Stomach (tissue), 8 donors: ENCODE measurements at regions not wholly inside any gene's neighbourhood (a gene's known extent, or its start where the extent isn't known, plus 50 kb on each side); places are given as distances from the start of the nearest gene placed in this dataset.
A peak's percentile ranks its signal among the peaks of the same experiment; 100 is the strongest.

Experiments used
- DNase-seq, 2 donors: peaks; one replicate each; pipeline versions ENCODE4 v3.0.0 to v3.0.0-alpha.2; 2013 to 2019
- H3K27ac ChIP-seq, 5 donors: fragments of 200-600 bp in 4 of 5; sonication (generic) in 4 of 5; one replicate each; pipeline ENCODE4 v1.5.1; 2013 to 2019; ENCODE audit warnings: mild to moderate bottlenecking in 1 of 5, moderate library complexity in 1 of 5
- H3K27me3 ChIP-seq, 3 donors: fragments of 200-600 bp; sonication (generic); one replicate each; pipeline ENCODE4 v1.5.1; 2017 to 2019; ENCODE audit warnings: mixed run types in 1 of 3
- H3K36me3 ChIP-seq, 4 donors: fragments of 200-600 bp; sonication (generic); 1 replicate in 3 of 4; 2 replicates in 1 of 4; pipeline ENCODE4 v1.5.1; 2016 to 2019
- H3K4me1 ChIP-seq, 4 donors: fragments of 200-600 bp; sonication (generic); one replicate each; pipeline ENCODE4 v1.5.1; 2016 to 2019
- H3K4me3 ChIP-seq, 4 donors: fragments of 200-600 bp; sonication (generic) in 3 of 4; one replicate each; pipeline ENCODE4 v1.5.1; 2016 to 2019; ENCODE audit warnings: mild to moderate bottlenecking in 1 of 4
- H3K9me3 ChIP-seq, 4 donors: fragments of 200-600 bp; sonication (generic); one replicate each; pipeline ENCODE4 v1.5.1; 2016 to 2019
- CTCF ChIP-seq, 7 experiments: fragments of 450-650 bp in 4 of 7; fragments of 200-600 bp in 3 of 7; sonication (generic) in 3 of 7; IDR thresholded peaks; one replicate each; pipeline ENCODE4 v1.5.1; 2016 to 2019; ENCODE audit warnings: antibody characterized with exemption in 7 of 7, control low read depth in 2 of 7, mild to moderate bottlenecking in 1 of 7
- EP300 ChIP-seq: sonication (generic); formaldehyde crosslinking; IDR thresholded peaks from one replicate; pipeline ENCODE4 v1.6.1; 2017; ENCODE audit warnings: antibody characterized with exemption
- POLR2A ChIP-seq, 4 donors: fragments of 450-650 bp; IDR thresholded peaks; one replicate each; pipeline ENCODE4 v1.6.1; 2016; ENCODE audit warnings: antibody characterized with exemption in 4 of 4, control low read depth in 2 of 4, mild to moderate bottlenecking in 1 of 4, moderate library complexity in 1 of 4
- POLR2AphosphoS5 ChIP-seq, 3 donors: sonication (generic); formaldehyde crosslinking; IDR thresholded peaks; one replicate each; pipeline ENCODE4 v1.6.1; 2016; ENCODE audit warnings: antibody characterized with exemption in 3 of 3
- whole genome bisulfite sequencing, 5 donors: extraction: QIAGEN DNeasy Blood & Tissue Kit in 3 of 5; methylation state at CpG; one replicate each; pipeline versions ENCODE4 v1.1.5 to v1.1.7; 2013 to 2018; 5-methylcytosine and 5-hydroxymethylcytosine counted together
- intact Hi-C: fragments of 100-400 bp; cut with DNase I; formaldehyde crosslinking; loops from one replicate; pipeline ENCODE4 v1.15.1; 2023; ENCODE audit warnings: low total_unique reads
- donor health status: healthy with polysubstance abuse.
- donor health status: Bipolar disorder and iron deficiency.
- donor health status: healthy.

GRCh38 chr1:198936371-198937083 is 297.7 kb downstream of the PTPRC start:
- Histone ChIP-seq H3K36me3 (no peaks in the 10 kb centered on the region), H3K4me3 (peak overlapping the region; percentile 37 to 47 (median 40)), H3K4me1 (peaks cover 0 to 33% (median 15%) of the 10 kb centered on the region in 4 donors), H3K9me3 (no peaks in the 10 kb centered on the region), H3K27me3 (no peaks in the 10 kb centered on the region), H3K27ac (peak overlapping the region in 4 of 5 donors; percentile 45 to 81 (median 70))
- WGBS, 5 donors, result 7 to 17% (median 11%) methylated on average over 6 of the region's 6 CpGs
- intact Hi-C loops, result no loop called here
- DNase-seq, result peak in 1 of 2 donors; percentile 62
- TF ChIP-seq EP300 (no peak), POLR2AphosphoS5 (IDR thresholded peaks at IDR 0.05) (no peak), POLR2A (IDR thresholded peaks at IDR 0.05) (no peak), CTCF (IDR thresholded peaks at IDR 0.05) (no peak)

GRCh38 chr1:198937231-198938031 is 298.6 kb downstream of the PTPRC start:
- peak in 1 of 2 donors; percentile 94 for DNase-seq
- intact Hi-C loops, result no loop called here
- no peaks in the 10 kb centered on the region for H3K9me3 ChIP-seq
- WGBS, 5 donors, result 17 to 30% (median 19%) methylated on average over 5 of the region's 5 CpGs
- no peaks in the 10 kb centered on the region for H3K36me3 ChIP-seq
- peak overlapping the region; percentile 37 to 47 (median 40) for H3K4me3 ChIP-seq
- H3K4me1 ChIP-seq, result peaks cover 0 to 33% (median 15%) of the 10 kb centered on the region in 4 donors
- no peak for TF ChIP-seq EP300
- TF ChIP-seq POLR2AphosphoS5 (IDR thresholded peaks at IDR 0.05), result peak; percentile 48 to 83 (median 83)
- peak overlapping the region; percentile 45 to 81 (median 70) for H3K27ac ChIP-seq
- H3K27me3 ChIP-seq, result no peaks in the 10 kb centered on the region

- Histone ChIP-seq H3K36me3 (no peaks in the 10 kb centered on the region), H3K27ac (no peak overlapping the region), H3K27me3 (no peaks in the 10 kb centered on the region), H3K4me1 (peaks cover 0 to 33% (median 15%) of the 10 kb centered on the region in 4 donors), H3K9me3 (no peaks in the 10 kb centered on the region), H3K4me3 (no peak overlapping the region)
- DNase-seq, result no peak
- WGBS, 5 donors, result 36 to 65% (median 45%) methylated on average over 3 of the region's 3 CpGs
- TF ChIP-seq POLR2A (IDR thresholded peaks at IDR 0.05) (no peak), POLR2AphosphoS5 (IDR thresholded peaks at IDR 0.05) (no peak), CTCF (IDR thresholded peaks at IDR 0.05) (no peak), EP300 (no peak)
- intact Hi-C loops, result no loop called here
These were observed 300.4 kb downstream of the PTPRC start for GRCh38 chr1:198939286-198939685.

GRCh38 chr1:198939956-198940355 is 301.1 kb downstream of the PTPRC start:
- WGBS, 5 donors, result 85 to 96% (median 95%) methylated on average over 5 of the region's 5 CpGs

More at GRCh38 chr1:198939956-198940355, 301.1 kb downstream of the PTPRC start:
- Histone ChIP-seq H3K9me3 (no peaks in the 10 kb centered on the region), H3K36me3 (no peaks in the 10 kb centered on the region), H3K27ac (no peak overlapping the region), H3K27me3 (no peaks in the 10 kb centered on the region), H3K4me3 (no peak overlapping the region), H3K4me1 (peaks cover 0 to 27% (median 13%) of the 10 kb centered on the region in 4 donors)
- TF ChIP-seq POLR2A (IDR thresholded peaks at IDR 0.05), result no peak
- no peak for TF ChIP-seq CTCF (IDR thresholded peaks at IDR 0.05)
- no peak for TF ChIP-seq EP300
- TF ChIP-seq POLR2AphosphoS5 (IDR thresholded peaks at IDR 0.05), result no peak
- DNase-seq, result no peak
- intact Hi-C loops, result no loop called here
